ENCODE measurements at regions not wholly inside any gene's neighbourhood (a gene's known extent, or its start where the extent isn't known, plus 50 kb on each side); places are given as distances from the start of the nearest gene placed in this dataset.
"Not testable (repeated sequence)": the region's sequence is repeated elsewhere in the genome, so short reads cannot be mapped to it uniquely, and the experiment has no call there.

GRCh38 chr3:109920749-109921148 lies 583.4 kb upstream of the DPPA4 start:
- DNase-seq = no peak

- no peak for DNase-seq
Observed at GRCh38 chr3:109921509-109921908, 584.2 kb upstream of the DPPA4 start.

- no peak for DNase-seq
Observed at GRCh38 chr3:109922856-109923255, 585.5 kb upstream of the DPPA4 start.

- DNase-seq = no peak
Observed at GRCh38 chr3:109923431-109923830, 586.1 kb upstream of the DPPA4 start.

- no peak for DNase-seq
Observed at GRCh38 chr3:109924196-109924595, 586.9 kb upstream of the DPPA4 start.

GRCh38 chr3:109926376-109926775 lies 589.0 kb upstream of the DPPA4 start:
- DNase-seq = no peak

GRCh38 chr3:109927161-109927560 lies 589.8 kb upstream of the DPPA4 start:
- DNase-seq = peak; percentile 56

- no peak for DNase-seq
Observed at GRCh38 chr3:109927726-109928125, 590.4 kb upstream of the DPPA4 start.

- DNase-seq = no peak
Observed at GRCh38 chr3:109930582-109930981, 593.2 kb upstream of the DPPA4 start.

GRCh38 chr3:109933576-109933975 lies 596.2 kb upstream of the DPPA4 start:
- DNase-seq = no peak

- no peak for DNase-seq
Observed at GRCh38 chr3:109939817-109940216, 602.5 kb upstream of the DPPA4 start.

GRCh38 chr3:109943181-109943580 lies 605.8 kb upstream of the DPPA4 start:
- DNase-seq = no peak

GRCh38 chr3:109944836-109945235 lies 607.5 kb upstream of the DPPA4 start:
- no peak for DNase-seq

GRCh38 chr3:109952924-109953323 lies 615.6 kb upstream of the DPPA4 start:
- no peak for DNase-seq

GRCh38 chr3:109963831-109964230 lies 626.5 kb upstream of the DPPA4 start:
- no peak for DNase-seq

GRCh38 chr3:109973733-109974132 lies 636.4 kb upstream of the DPPA4 start:
- DNase-seq = no peak

- DNase-seq = no peak
Observed at GRCh38 chr3:109977897-109978296, 640.6 kb upstream of the DPPA4 start.

- no peak for DNase-seq
Observed at GRCh38 chr3:109982201-109982600, 644.9 kb upstream of the DPPA4 start.

- DNase-seq = no peak
Observed at GRCh38 chr3:109984976-109985375, 647.6 kb upstream of the DPPA4 start.

GRCh38 chr3:109985943-109986555 lies 648.7 kb upstream of the DPPA4 start:
- DNase-seq = peak; percentile 1

- no peak for DNase-seq
Observed at GRCh38 chr3:109994853-109995252, 657.5 kb upstream of the DPPA4 start.

- DNase-seq = no peak
Observed at GRCh38 chr3:109995377-109995776, 658.0 kb upstream of the DPPA4 start.

- not testable (repeated sequence) for DNase-seq
Observed at GRCh38 chr3:110001905-110002304, 664.6 kb upstream of the DPPA4 start.

- DNase-seq = no peak
Observed at GRCh38 chr3:110006913-110007312, 669.6 kb upstream of the DPPA4 start.

- peak; percentile 37 for DNase-seq
Observed at GRCh38 chr3:110015231-110015963, 678.1 kb upstream of the DPPA4 start.

Data from activated CD4-positive, alpha-beta T cell treated with anti-CD3 and anti-CD28 coated beads, Interleukin-10, Interleukin-2, amounts not matched to agents 100 ng/mL and 50 ng/mL, durations not matched to agents 16 hours and 8 hours (primary cell).